MM.1S (cell line): ENCODE measurements at regions not wholly inside any gene's neighbourhood (a gene's known extent, or its start where the extent isn't known, plus 50 kb on each side); places are given as distances from the start of the nearest gene placed in this dataset.

Experiments used
- CTCF ChIP-seq: fragments of 300-600 bp; sonication (generic); IDR thresholded peaks from 2 replicates; pipeline ENCODE4 v1.5.1; 2016; ENCODE audit warnings: antibody characterized with exemption, low read length, mixed read lengths
- EZH2 ChIP-seq: fragments of 300-600 bp; sonication (generic); optimal IDR thresholded peaks from 2 replicates; pipeline ENCODE3; 2017; ENCODE audit warnings: low read depth, mild to moderate bottlenecking, antibody characterized with exemption, low read length, mixed read lengths
- EZH2phosphoT487 ChIP-seq: fragments of 300-600 bp; sonication (generic); IDR thresholded peaks from 2 replicates; pipeline ENCODE4 v1.6.1; 2018; ENCODE audit warnings: antibody characterized with exemption, low read length

GRCh38 chr20:48242623-48243022 is 457.3 kb upstream of the SULF2 start:
- TF ChIP-seq CTCF (no peak), EZH2phosphoT487 (no peak), EZH2 (no peak)
